Effector memory CD4-positive, alpha-beta T cell (primary cell): ENCODE measurements at regions not wholly inside any gene's neighbourhood (a gene's known extent, or its start where the extent isn't known, plus 50 kb on each side); places are given as distances from the start of the nearest gene placed in this dataset.

Experiments
- DNase-seq, 3 donors: peaks; one replicate each; pipeline ENCODE4 v3.0.0-alpha.2; 2020
- H3K27ac ChIP-seq: 2 replicates; pipeline ENCODE4 v1.7.0; 2013; ENCODE audit warnings: mild to moderate bottlenecking, low read length, moderate library complexity; ENCODE audit not compliant: insufficient read depth, poor library complexity, severe bottlenecking
- H3K27me3 ChIP-seq: replicated peaks from 2 replicates; pipeline ENCODE4 v1.7.0; 2013; ENCODE audit warnings: mild to moderate bottlenecking, low read length; ENCODE audit not compliant: insufficient read depth, control insufficient read depth, poor library complexity, severe bottlenecking
- H3K36me3 ChIP-seq: 2 replicates; pipeline ENCODE4 v1.7.0; 2013; ENCODE audit warnings: mild to moderate bottlenecking, low read length, moderate library complexity; ENCODE audit not compliant: control insufficient read depth, insufficient read depth
- H3K4me1 ChIP-seq: 2 replicates; pipeline ENCODE4 v1.7.0; 2013; ENCODE audit warnings: low read length, mild to moderate bottlenecking; ENCODE audit not compliant: control insufficient read depth, insufficient read depth, poor library complexity, severe bottlenecking
- H3K4me3 ChIP-seq: 2 replicates; pipeline ENCODE4 v1.7.0; 2013; ENCODE audit warnings: low read length, low read depth, mild to moderate bottlenecking; ENCODE audit not compliant: insufficient read depth, poor library complexity, severe bottlenecking
- H3K9me3 ChIP-seq: 2 replicates; pipeline ENCODE4 v1.7.0; 2013; ENCODE audit warnings: mild to moderate bottlenecking, low read length, moderate library complexity; ENCODE audit not compliant: control insufficient read depth

DNA sequence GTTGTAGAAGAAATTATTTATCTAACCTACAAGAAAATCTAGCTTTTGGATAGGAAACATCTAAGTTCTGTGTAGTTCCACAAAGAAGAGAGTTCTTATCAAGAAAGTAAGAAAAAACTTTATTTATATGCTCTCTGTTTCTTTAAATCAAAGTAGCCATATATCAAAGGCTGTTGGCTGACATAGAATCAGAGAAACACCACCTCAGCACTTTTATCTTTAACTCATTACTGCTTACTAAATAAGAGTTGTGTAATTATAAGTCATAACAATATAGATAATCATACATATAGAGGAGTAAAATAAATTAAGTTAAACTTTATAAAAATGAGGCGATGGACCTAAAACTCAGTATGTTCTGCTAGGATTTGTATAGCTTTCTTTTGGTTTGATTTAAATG, 570.6 kb downstream of the PCDH17 start:
- Histone ChIP-seq H3K27me3 (no peaks in the 10 kb centered on the region), H3K36me3 (no peaks in the 10 kb centered on the region), H3K4me1 (no peaks in the 10 kb centered on the region), H3K9me3 (peaks cover 3% of the 10 kb centered on the region), H3K4me3 (no peak overlapping the region), H3K27ac (no peak overlapping the region)
- no peak for DNase-seq

DNA sequence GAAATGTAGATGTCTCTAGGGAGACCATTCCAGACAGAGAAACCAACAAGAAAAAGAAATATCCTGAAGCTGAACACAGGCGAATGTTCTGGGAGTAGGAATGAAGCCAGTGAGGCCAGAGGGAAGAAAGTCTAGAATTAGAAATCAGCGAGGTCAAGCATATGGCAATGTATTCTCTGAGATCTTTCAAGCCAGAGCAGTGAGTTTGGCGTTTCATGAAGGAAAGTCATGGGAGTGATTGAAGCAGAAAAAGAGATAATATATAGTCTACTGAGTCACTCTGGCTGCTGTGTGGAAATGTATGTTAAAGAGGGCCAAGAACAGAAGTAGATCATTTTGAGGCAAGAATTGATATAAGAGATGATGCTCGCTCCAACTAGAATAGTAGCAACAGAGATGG, 576.0 kb downstream of the PCDH17 start:
- Histone ChIP-seq H3K4me1 (no peaks in the 10 kb centered on the region), H3K9me3 (peaks cover 3% of the 10 kb centered on the region), H3K4me3 (no peak overlapping the region), H3K36me3 (no peaks in the 10 kb centered on the region), H3K27ac (no peak overlapping the region), H3K27me3 (no peaks in the 10 kb centered on the region)
- no peak for DNase-seq

DNA sequence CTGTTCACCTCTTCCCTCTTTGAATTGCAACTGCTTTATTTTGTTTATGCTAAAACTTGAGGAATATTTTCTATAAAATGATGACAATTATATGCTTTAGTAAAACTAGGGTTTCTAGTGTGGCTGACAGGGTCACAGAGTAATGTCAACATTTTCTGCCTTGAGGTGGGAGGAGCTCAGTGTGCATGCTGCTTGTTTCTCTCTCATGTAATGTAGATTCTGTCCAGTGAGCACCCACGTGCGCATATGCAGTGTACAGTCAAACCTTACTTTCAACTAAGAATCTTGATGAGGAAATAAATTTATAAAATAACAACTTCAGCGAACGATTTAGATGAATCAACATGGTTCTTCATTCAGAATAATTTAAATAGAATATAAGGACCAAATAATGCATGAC, 603.9 kb downstream of the PCDH17 start:
- H3K27me3 ChIP-seq: no peaks in the 10 kb centered on the region
- H3K9me3 ChIP-seq: no peaks in the 10 kb centered on the region

DNA sequence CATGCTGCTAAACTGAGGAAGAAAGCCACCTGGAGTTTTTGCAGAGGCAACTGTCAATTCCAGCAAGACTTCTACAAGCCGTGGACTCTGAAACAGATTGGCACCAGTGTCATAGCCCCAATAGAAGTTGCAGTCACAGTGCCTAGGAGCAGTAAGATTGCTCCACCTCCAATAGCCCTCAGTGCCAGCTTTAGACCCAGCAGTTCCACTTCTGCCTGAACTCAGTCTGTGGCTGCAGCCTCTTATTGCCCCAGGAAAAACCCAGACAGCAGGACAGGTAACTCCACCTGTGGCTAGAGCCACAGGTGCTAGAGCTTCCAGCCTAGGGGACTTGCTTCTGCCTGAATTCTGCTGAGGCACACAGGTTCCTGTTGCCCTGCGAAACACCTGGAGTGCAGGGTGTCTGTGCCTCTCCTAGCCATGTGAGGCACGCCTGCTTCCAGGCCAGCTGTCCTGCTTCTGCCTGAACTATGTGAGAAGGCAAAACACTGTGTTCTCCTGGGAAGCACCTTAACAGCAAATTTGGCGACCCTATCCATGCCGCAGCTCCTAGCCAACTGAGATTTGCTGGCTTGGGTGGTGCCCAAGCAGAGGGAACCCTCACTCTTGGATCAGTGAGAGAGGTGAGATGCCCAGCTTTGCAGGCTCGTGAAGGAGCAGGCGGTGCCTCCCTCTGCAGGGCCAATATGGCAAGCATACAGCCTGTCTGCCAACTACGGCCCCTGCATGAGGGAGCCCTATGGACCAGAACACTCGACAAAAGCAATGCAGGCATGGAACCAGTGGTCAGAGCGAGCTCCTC, 607.6 kb downstream of the PCDH17 start:
- no peaks in the 10 kb centered on the region for H3K27me3 ChIP-seq
- no peak for DNase-seq
- no peak overlapping the region for H3K27ac ChIP-seq
- no peaks in the 10 kb centered on the region for H3K4me1 ChIP-seq
- no peaks in the 10 kb centered on the region for H3K36me3 ChIP-seq
- no peaks in the 10 kb centered on the region for H3K9me3 ChIP-seq
- no peak overlapping the region for H3K4me3 ChIP-seq

More for the DNA sequence above, 603.9 kb downstream of the PCDH17 start:
- Histone ChIP-seq H3K4me3 (no peak overlapping the region), H3K36me3 (no peaks in the 10 kb centered on the region), H3K27ac (no peak overlapping the region), H3K4me1 (no peaks in the 10 kb centered on the region)
- DNase-seq: no peak

GRCh38 chr13:58239774-58240268, 608.3 kb downstream of the PCDH17 start:
- DNase-seq: no peak
- Histone ChIP-seq H3K36me3 (no peaks in the 10 kb centered on the region), H3K27ac (no peak overlapping the region), H3K9me3 (no peaks in the 10 kb centered on the region), H3K27me3 (no peaks in the 10 kb centered on the region), H3K4me1 (no peaks in the 10 kb centered on the region), H3K4me3 (no peak overlapping the region)

DNA sequence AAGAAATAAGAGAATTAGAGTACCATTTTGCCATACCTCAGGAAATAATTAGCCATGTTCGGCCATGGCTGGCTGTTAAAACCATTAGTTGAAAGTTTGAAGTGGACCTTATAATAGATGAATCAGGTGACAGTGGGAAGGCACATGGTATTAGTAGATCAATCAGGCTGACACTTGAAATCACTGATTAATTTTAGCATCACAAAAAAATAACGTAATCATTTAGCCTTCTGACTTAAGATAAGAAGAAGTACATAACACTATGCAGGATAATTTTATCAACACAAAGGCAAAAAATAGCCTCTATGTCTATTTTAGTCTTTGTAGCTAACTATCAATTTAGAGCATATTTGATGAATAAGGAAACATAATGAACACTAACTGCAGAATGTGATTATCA, 615.5 kb downstream of the PCDH17 start:
- no peaks in the 10 kb centered on the region for H3K9me3 ChIP-seq
- H3K27me3 ChIP-seq: no peaks in the 10 kb centered on the region
- no peak for DNase-seq
- no peak overlapping the region for H3K4me3 ChIP-seq
- no peak overlapping the region for H3K27ac ChIP-seq
- no peaks in the 10 kb centered on the region for H3K4me1 ChIP-seq
- H3K36me3 ChIP-seq: no peaks in the 10 kb centered on the region

DNA sequence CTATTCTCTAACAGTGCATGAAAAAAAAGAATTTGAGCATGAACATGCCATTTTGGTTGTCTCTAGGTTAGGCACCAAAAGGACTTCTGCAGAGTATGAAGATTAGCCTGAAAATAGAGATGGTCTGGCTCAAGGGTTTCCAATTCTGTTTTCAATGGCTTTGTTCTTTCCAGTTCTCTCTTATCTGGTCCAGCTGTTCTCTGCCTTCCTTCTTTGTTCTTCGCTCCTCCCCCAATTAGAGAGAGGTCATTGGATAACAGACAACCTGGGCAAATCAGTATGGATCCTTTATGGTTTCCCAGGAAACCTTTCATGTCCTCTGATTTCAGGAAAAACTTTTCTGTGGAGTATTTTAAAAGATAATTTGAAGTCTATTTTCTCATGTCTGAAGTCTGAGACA, 623.4 kb downstream of the PCDH17 start:
- no peak for DNase-seq
- no peak overlapping the region for H3K4me3 ChIP-seq
- no peaks in the 10 kb centered on the region for H3K27me3 ChIP-seq

GRCh38 chr13:58266271-58266670, 634.7 kb downstream of the PCDH17 start:
- H3K36me3 ChIP-seq: no peaks in the 10 kb centered on the region
- H3K4me1 ChIP-seq: no peaks in the 10 kb centered on the region
- H3K27ac ChIP-seq: no peak overlapping the region
- no peak for DNase-seq
- no peak overlapping the region for H3K4me3 ChIP-seq
- H3K27me3 ChIP-seq: no peaks in the 10 kb centered on the region
- no peaks in the 10 kb centered on the region for H3K9me3 ChIP-seq

More for the DNA sequence above, 623.4 kb downstream of the PCDH17 start:
- H3K27ac ChIP-seq: no peak overlapping the region
- no peaks in the 10 kb centered on the region for H3K9me3 ChIP-seq
- H3K36me3 ChIP-seq: no peaks in the 10 kb centered on the region
- H3K4me1 ChIP-seq: no peaks in the 10 kb centered on the region

DNA sequence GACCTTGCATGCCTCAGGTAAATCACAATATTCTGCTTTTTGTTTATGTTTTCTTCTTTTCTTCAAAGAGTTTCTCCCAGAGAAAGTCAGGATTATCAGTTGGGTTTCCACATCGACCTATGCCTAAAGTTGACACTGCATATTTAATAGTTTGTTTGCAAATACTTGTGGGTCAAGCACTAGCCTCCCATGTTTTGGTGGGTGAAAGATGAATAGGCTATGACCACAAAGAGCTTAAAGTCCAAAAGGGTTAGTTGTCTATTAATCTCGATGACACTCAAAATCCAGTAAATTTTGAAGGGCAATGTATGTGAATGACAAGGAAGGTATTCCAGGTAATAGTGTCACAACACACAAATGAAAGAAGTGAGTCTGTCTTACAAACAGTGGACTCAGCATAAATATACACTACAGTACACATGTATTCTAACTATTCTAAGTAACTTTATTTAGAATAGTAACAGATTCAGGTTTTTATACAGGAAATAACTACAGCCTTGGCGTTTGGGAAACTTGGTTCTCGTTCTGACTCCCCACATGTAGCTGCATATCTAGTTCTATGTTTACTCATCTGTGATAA, 667.1 kb downstream of the PCDH17 start:
- H3K4me1 ChIP-seq: no peaks in the 10 kb centered on the region
- H3K9me3 ChIP-seq: no peaks in the 10 kb centered on the region
- H3K27me3 ChIP-seq: no peaks in the 10 kb centered on the region
- H3K36me3 ChIP-seq: no peaks in the 10 kb centered on the region
- no peak overlapping the region for H3K27ac ChIP-seq
- H3K4me3 ChIP-seq: no peak overlapping the region
- no peak for DNase-seq

DNA sequence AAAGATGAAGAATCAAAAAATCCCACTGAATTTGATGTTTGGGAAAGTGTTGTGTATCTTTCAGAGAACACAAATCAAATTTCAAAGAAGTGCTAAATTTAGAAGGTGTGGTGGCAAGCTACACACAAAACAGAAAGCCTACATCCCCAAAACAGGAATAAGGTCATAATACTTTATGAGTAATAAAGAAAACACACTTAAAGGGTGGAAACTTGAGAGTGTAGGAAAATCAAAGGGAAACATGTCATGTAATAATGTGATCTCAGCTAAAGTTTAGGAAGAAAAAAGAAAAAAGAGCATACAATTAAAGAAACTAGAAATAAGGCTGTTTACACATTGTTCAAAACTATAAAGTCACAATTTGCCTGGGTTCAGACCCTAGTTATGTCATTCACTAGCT, 668.7 kb downstream of the PCDH17 start:
- Histone ChIP-seq H3K4me3 (no peak overlapping the region), H3K27me3 (no peaks in the 10 kb centered on the region), H3K9me3 (no peaks in the 10 kb centered on the region), H3K4me1 (no peaks in the 10 kb centered on the region), H3K27ac (no peak overlapping the region), H3K36me3 (no peaks in the 10 kb centered on the region)
- DNase-seq: no peak
